Neural cell (in vitro differentiated cells): ENCODE measurements at regions not wholly inside any gene's neighbourhood (a gene's known extent, or its start where the extent isn't known, plus 50 kb on each side); places are given as distances from the start of the nearest gene placed in this dataset.

Experiments used
- H2AFZ ChIP-seq: fragments of 200-600, 300-800 bp; sonication (generic), shearing (Covaris generic); 2 replicates; pipeline ENCODE4 v1.6.0; 2014; ENCODE audit warnings: low read depth, mild to moderate bottlenecking, antibody characterized with exemption, low read length, moderate library complexity
- H3F3A ChIP-seq: fragments of 200-600 bp; shearing (Covaris generic); 2 replicates; pipeline ENCODE4 v1.6.1; 2016; ENCODE audit warnings: mild to moderate bottlenecking, moderate library complexity, mixed read lengths, antibody characterized with exemption, low read length; ENCODE audit not compliant: insufficient read depth, poor library complexity, severe bottlenecking
- H3K27ac ChIP-seq: fragments of 200-600, 300-800 bp; sonication (generic), shearing (Covaris generic); 2 replicates; pipeline ENCODE4 v1.5.1; 2014; ENCODE audit warnings: mild to moderate bottlenecking, low read length, moderate library complexity
- H3K27me3 ChIP-seq: fragments of 300-800, 200-600 bp; sonication (generic), shearing (Covaris generic); 2 replicates; pipeline ENCODE4 v1.6.0; 2014; ENCODE audit warnings: mild to moderate bottlenecking, low read depth, low read length, moderate library complexity; ENCODE audit not compliant: insufficient read depth
- H3K36me3 ChIP-seq: fragments of 300-800, 200-600 bp; sonication (generic), shearing (Covaris generic); 2 replicates; pipeline ENCODE4 v1.5.1; 2014; ENCODE audit warnings: mild to moderate bottlenecking, antibody characterized with exemption, low read length, moderate library complexity; ENCODE audit not compliant: insufficient read depth
- H3K4me2 ChIP-seq: fragments of 300-800, 200-600 bp; sonication (generic), shearing (Covaris generic); 2 replicates; pipeline ENCODE4 v1.6.0; 2014; ENCODE audit warnings: mild to moderate bottlenecking, low read length
- H3K4me3 ChIP-seq: fragments of 300-800, 200-600 bp; sonication (generic), shearing (Covaris generic); 2 replicates; pipeline ENCODE4 v1.5.1; 2014; ENCODE audit warnings: mild to moderate bottlenecking, low read length, moderate library complexity
- H3K79me2 ChIP-seq: fragments of 200-600 bp; shearing (Covaris generic); replicated peaks from 2 replicates; pipeline ENCODE4 v1.6.0; 2014; ENCODE audit warnings: mild to moderate bottlenecking, low read length, moderate library complexity; ENCODE audit not compliant: insufficient read depth
- H3K9ac ChIP-seq: fragments of 300-800, 200-600 bp; sonication (generic), shearing (Covaris generic); 2 replicates; pipeline ENCODE4 v1.6.1; 2016; ENCODE audit warnings: mild to moderate bottlenecking, low read length, mixed read lengths
- H3K9me2 ChIP-seq: fragments of 200-600 bp; shearing (Covaris generic); 2 replicates; pipeline ENCODE4 v1.6.1; 2016; ENCODE audit warnings: mild to moderate bottlenecking, low read length, mixed read lengths; ENCODE audit not compliant: insufficient read depth
- H3K9me3 ChIP-seq: fragments of 200-600, 300-800 bp; sonication (generic), shearing (Covaris generic); 2 replicates; pipeline ENCODE4 v1.6.1; 2016; ENCODE audit warnings: mild to moderate bottlenecking, mixed run types, low read length, moderate library complexity, mixed read lengths
- H4K20me1 ChIP-seq: fragments of 200-600 bp; shearing (Covaris generic); 2 replicates; pipeline ENCODE4 v1.6.1; 2016; ENCODE audit warnings: mild to moderate bottlenecking, mixed run types; ENCODE audit not compliant: insufficient read depth
- EP300 ChIP-seq: fragments of 450-650 bp; conservative IDR thresholded peaks from 2 replicates; pipeline ENCODE4 v1.6.1; 2014; ENCODE audit warnings: antibody characterized with exemption, mild to moderate bottlenecking, moderate library complexity; ENCODE audit not compliant: poor library complexity, severe bottlenecking
- EZH2 ChIP-seq: fragments of 200-600, 300-800 bp; shearing (Covaris generic), sonication (generic); IDR thresholded peaks from 2 replicates; pipeline ENCODE4 v1.6.1; 2014; ENCODE audit warnings: antibody characterized with exemption, low read length, borderline replicate concordance, mild to moderate bottlenecking; ENCODE audit not compliant: insufficient read depth, poor library complexity, severe bottlenecking
- MXI1 ChIP-seq: fragments of 450-650 bp; conservative IDR thresholded peaks from 2 replicates; pipeline ENCODE4 v1.6.1; 2014; ENCODE audit warnings: antibody characterized with exemption, mild to moderate bottlenecking; ENCODE audit not compliant: poor library complexity, severe bottlenecking
- POLR2AphosphoS5 ChIP-seq: IDR thresholded peaks from 2 replicates; pipeline ENCODE4 v1.6.1; 2012
- RAD21 ChIP-seq: fragments of 450-650 bp; conservative IDR thresholded peaks from 2 replicates; pipeline ENCODE4 v1.6.1; 2014; ENCODE audit warnings: antibody characterized with exemption, mild to moderate bottlenecking, moderate library complexity
- REST ChIP-seq: IDR thresholded peaks from 2 replicates; pipeline ENCODE4 v1.6.1; 2012; ENCODE audit warnings: borderline replicate concordance
- SMC3 ChIP-seq: fragments of 450-650 bp; conservative IDR thresholded peaks from 2 replicates; pipeline ENCODE4 v1.6.1; 2014; ENCODE audit warnings: antibody characterized with exemption, mild to moderate bottlenecking, moderate library complexity; ENCODE audit not compliant: poor library complexity
- TAF1 ChIP-seq: IDR thresholded peaks from 2 replicates; pipeline ENCODE4 v1.6.1; 2012; ENCODE audit warnings: low read depth
- TF ChIP-seq, protein P1 (sequence below): fragments of 450-650 bp; IDR thresholded peaks from 2 replicates; pipeline ENCODE4 v1.5.1; 2014; ENCODE audit warnings: antibody characterized with exemption, mild to moderate bottlenecking, moderate library complexity; ENCODE audit not compliant: poor library complexity, severe bottlenecking

DNA sequence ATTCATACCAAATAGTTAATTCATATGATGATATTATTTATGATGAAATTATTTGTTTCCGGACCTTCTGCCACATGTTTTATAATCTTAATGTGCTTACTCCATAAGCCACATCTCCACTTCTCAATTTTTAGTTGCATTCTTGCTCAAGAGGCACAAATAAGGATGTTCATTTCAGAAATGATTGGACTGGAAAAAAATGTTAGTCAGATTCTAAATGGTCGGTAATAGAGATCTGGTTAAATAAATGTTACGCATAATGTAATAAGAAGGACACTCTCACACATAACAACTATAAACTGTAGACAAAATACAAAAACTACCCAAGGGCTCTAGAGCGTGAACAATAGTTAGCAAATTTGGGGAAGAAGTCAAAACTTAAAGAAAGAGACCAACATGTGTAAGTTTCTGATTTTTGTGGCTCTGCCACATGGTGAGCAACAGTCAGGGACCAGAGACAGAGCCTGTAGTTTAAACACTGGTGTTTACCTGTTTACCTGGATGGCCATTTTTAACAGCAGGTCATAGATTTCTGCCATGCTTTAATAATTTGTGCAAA, 554.3 kb upstream of the CLINT1 start:
- H3K36me3 ChIP-seq = no peaks in the 10 kb centered on the region
- no peak overlapping the region for H3K27ac ChIP-seq
- H4K20me1 ChIP-seq = no peaks in the 10 kb centered on the region
- TF ChIP-seq, protein P1, sequence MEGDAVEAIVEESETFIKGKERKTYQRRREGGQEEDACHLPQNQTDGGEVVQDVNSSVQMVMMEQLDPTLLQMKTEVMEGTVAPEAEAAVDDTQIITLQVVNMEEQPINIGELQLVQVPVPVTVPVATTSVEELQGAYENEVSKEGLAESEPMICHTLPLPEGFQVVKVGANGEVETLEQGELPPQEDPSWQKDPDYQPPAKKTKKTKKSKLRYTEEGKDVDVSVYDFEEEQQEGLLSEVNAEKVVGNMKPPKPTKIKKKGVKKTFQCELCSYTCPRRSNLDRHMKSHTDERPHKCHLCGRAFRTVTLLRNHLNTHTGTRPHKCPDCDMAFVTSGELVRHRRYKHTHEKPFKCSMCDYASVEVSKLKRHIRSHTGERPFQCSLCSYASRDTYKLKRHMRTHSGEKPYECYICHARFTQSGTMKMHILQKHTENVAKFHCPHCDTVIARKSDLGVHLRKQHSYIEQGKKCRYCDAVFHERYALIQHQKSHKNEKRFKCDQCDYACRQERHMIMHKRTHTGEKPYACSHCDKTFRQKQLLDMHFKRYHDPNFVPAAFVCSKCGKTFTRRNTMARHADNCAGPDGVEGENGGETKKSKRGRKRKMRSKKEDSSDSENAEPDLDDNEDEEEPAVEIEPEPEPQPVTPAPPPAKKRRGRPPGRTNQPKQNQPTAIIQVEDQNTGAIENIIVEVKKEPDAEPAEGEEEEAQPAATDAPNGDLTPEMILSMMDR = no peak
- TF ChIP-seq EZH2 (no peak), EP300 (no peak), POLR2AphosphoS5 (no peak), REST (no peak), SMC3 (no peak), RAD21 (no peak), MXI1 (no peak), TAF1 (no peak)
- no peak overlapping the region for H3K9ac ChIP-seq
- H2AFZ ChIP-seq = no peak overlapping the region
- H3K9me3 ChIP-seq = no peaks in the 10 kb centered on the region
- no peak overlapping the region for H3K4me3 ChIP-seq
- H3K9me2 ChIP-seq = no peaks in the 10 kb centered on the region
- H3F3A ChIP-seq = no peaks in the 10 kb centered on the region
- H3K4me2 ChIP-seq = no peak overlapping the region
- H3K79me2 ChIP-seq = no peaks in the 10 kb centered on the region
- H3K27me3 ChIP-seq = no peaks in the 10 kb centered on the region

DNA sequence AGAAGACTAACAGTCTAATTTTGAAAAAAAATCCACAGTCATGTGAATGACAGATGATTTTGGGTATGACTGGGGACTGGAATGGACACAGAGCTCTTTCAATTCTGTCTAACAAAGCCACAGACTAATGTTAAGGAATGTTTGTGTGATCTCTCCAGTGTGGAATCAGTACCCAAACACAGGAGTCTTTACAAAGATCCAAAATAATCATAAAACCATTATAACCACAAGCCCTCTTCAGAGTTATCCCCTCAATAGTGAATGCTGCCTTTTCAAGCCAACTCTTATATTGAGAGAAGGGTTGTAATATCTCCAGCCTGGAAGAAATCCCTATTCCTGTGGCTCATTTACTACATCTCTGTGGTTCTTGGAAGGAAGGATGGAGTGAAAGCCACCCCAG, 552.0 kb upstream of the CLINT1 start:
- Histone ChIP-seq H3K9me3 (no peaks in the 10 kb centered on the region), H2AFZ (no peak overlapping the region), H4K20me1 (no peaks in the 10 kb centered on the region), H3K9me2 (no peaks in the 10 kb centered on the region), H3K4me3 (no peak overlapping the region), H3K4me2 (no peak overlapping the region), H3K27ac (no peak overlapping the region), H3K9ac (no peak overlapping the region), H3F3A (no peaks in the 10 kb centered on the region), H3K79me2 (no peaks in the 10 kb centered on the region), H3K27me3 (no peaks in the 10 kb centered on the region), H3K36me3 (no peaks in the 10 kb centered on the region)
- TF ChIP-seq EP300 (no peak), RAD21 (no peak), EZH2 (no peak), REST (no peak), POLR2AphosphoS5 (no peak), MXI1 (no peak), TAF1 (no peak), SMC3 (no peak)
- TF ChIP-seq, protein P1 = no peak
